ENCODE measurements at regions not wholly inside any gene's neighbourhood (a gene's known extent, or its start where the extent isn't known, plus 50 kb on each side); places are given as distances from the start of the nearest gene placed in this dataset.
"Not testable (repeated sequence)": the region's sequence is repeated elsewhere in the genome, so short reads cannot be mapped to it uniquely, and the experiment has no call there.

DNA sequence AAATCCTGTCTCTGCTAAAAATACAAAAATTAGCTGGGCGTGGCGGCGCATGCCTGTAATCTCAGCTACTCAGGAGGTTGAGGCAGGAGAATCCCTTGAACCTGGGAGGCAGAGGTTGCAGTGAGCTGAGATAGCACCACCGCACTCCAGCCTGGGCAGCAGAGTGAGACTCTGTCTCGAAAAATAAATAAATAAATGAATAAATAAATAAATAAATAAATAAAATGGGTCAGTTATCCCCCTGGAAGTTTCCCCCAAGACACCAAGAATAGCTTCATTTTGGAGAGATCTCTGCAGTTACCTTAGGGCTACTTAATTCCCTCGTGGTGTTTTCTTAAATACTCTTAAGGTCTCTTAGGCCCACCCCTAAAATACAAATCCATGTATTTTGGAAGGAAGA lies 53.9 kb upstream of the ERO1B start:
- H3K79me1 ChIP-seq (ENCODE audit: low read depth, low read length); H2BK20ac ChIP-seq (ENCODE audit: low read length); H3K4me1 ChIP-seq (replicated peaks in 1 of 4; ENCODE audit: control insufficient read depth in 3 of 4, insufficient read depth in 4 of 4, low read length in 3 of 4); H3K23ac ChIP-seq (ENCODE audit: insufficient read length); H4K5ac ChIP-seq (ENCODE audit: insufficient read length, low read depth, low read length); H2BK120ac ChIP-seq (replicated peaks; ENCODE audit: low read depth, low read length); H2BK5ac ChIP-seq (ENCODE audit: low read depth, low read length); H3K79me2 ChIP-seq (ENCODE audit: control insufficient read depth in 1 of 2, insufficient read depth in 2 of 2, low read length in 2 of 2); H2AK5ac ChIP-seq (ENCODE audit: low read depth, low read length); H3K27me3 ChIP-seq (replicated peaks in 1 of 4; ENCODE audit: control insufficient read depth in 3 of 4, extremely low read depth in 1 of 4, insufficient read depth in 3 of 4, low read length in 3 of 4); H4K91ac ChIP-seq (replicated peaks; ENCODE audit: insufficient read length, low read length); H3K4me3 ChIP-seq (ENCODE audit: extremely low read depth in 1 of 4, insufficient read depth in 2 of 4, low read depth in 3 of 4, low read length in 4 of 4); H3K4ac ChIP-seq (replicated peaks; ENCODE audit: insufficient read length, low read depth, low read length); H2AFZ ChIP-seq (ENCODE audit: low read length); H3K9ac ChIP-seq (replicated peaks in 1 of 4; ENCODE audit: extremely low read depth in 1 of 4, low read depth in 3 of 4, low read length in 3 of 4); DNase-seq (ENCODE audit: low read depth in 1 of 2, low spot score in 2 of 2); H2BK12ac ChIP-seq (ENCODE audit: low read depth, low read length); H3K4me2 ChIP-seq (ENCODE audit: insufficient read depth in 1 of 2, low read depth in 2 of 2, low read length in 2 of 2); H2BK15ac ChIP-seq (ENCODE audit: low read length); H4K8ac ChIP-seq (ENCODE audit: extremely low read depth, insufficient read depth, low read length); POLR2A ChIA-PET (ENCODE audit: partially characterized antibody); H3K9me3 ChIP-seq (ENCODE audit: insufficient read depth in 2 of 2, low read depth in 1 of 2, low read length in 1 of 2); H3K36me3 ChIP-seq (ENCODE audit: control insufficient read depth in 2 of 4, insufficient read depth in 4 of 4, low read length in 3 of 4); FAIRE-seq; H3K27ac ChIP-seq (ENCODE audit: low read depth, low read length); H4K20me1 ChIP-seq (replicated peaks in 1 of 2; ENCODE audit: control insufficient read depth in 1 of 2, insufficient read depth in 2 of 2, low read length in 2 of 2); H3K14ac ChIP-seq (ENCODE audit: insufficient read length); H3K56ac ChIP-seq (replicated peaks; ENCODE audit: insufficient read length, low read depth, low read length); H3K18ac ChIP-seq (ENCODE audit: extremely low read depth, low read length); H3K23me2 ChIP-seq (ENCODE audit: low read depth, low read length): not testable (repeated sequence)
- CTCF ChIA-PET (ENCODE audit: partially characterized antibody), result interaction anchor here (0.8 to 3.6 kb wide), 3 partner anchors 10 to 15 kb away, joined by 3 to 11 read pairs (median 3); no protein-coding TSS in a partner anchor
- WGBS, 2 experiments (ENCODE audit: extremely low coverage in 1 of 2, insufficient coverage in 1 of 2, insufficient read length in 1 of 2, insufficient replicate concordance in 2 of 2, low coverage in 1 of 2, low lambda C conversion rate in 2 of 2, missing lambda C conversion rate in 1 of 2), result 96% methylated on average over 6 of the region's 6 CpGs; no CpG with 5 or more reads in 1 of the 2 experiments
